SU-DHL-6 (cell line): ENCODE measurements at regions not wholly inside any gene's neighbourhood (a gene's known extent, or its start where the extent isn't known, plus 50 kb on each side); places are given as distances from the start of the nearest gene placed in this dataset.

ENCODE experiments used
- H2AFZ ChIP-seq: fragments of 200-600 bp; sonication (generic); 2 replicates; pipeline ENCODE4 v1.6.1; 2014; ENCODE audit warnings: low read depth, mild to moderate bottlenecking, moderate library complexity, mixed read lengths, antibody characterized with exemption, low read length; ENCODE audit not compliant: severe bottlenecking
- H3F3A ChIP-seq: fragments of 200-600 bp; shearing (Covaris generic); 2 replicates; pipeline ENCODE4 v1.6.0; 2016; ENCODE audit warnings: antibody characterized with exemption, mild to moderate bottlenecking; ENCODE audit not compliant: insufficient read depth
- H3K27ac ChIP-seq: fragments of 200-600 bp; sonication (generic); 2 replicates; pipeline ENCODE4 v1.5.1; 2016; ENCODE audit warnings: low read depth, mild to moderate bottlenecking, low read length, moderate library complexity, mixed read lengths
- H3K27me3 ChIP-seq: fragments of 200-600 bp; sonication (generic), shearing (Covaris generic); 2 replicates; pipeline ENCODE4 v1.6.0; 2014; ENCODE audit warnings: mild to moderate bottlenecking, low read length
- H3K36me3 ChIP-seq: fragments of 200-600 bp; sonication (generic); 2 replicates; pipeline ENCODE4 v1.6.1; 2014; ENCODE audit warnings: mild to moderate bottlenecking, low read length, mixed read lengths
- H3K4me2 ChIP-seq: fragments of 300-600, 200-600 bp; shearing (Covaris generic), sonication (generic); 2 replicates; pipeline ENCODE4 v1.6.0; 2014; ENCODE audit warnings: low read length, low read depth, mild to moderate bottlenecking; ENCODE audit not compliant: poor library complexity, severe bottlenecking
- H3K4me3 ChIP-seq: fragments of 200-600 bp; sonication (generic); 2 replicates; pipeline ENCODE4 v1.5.1; 2014; ENCODE audit warnings: antibody characterized with exemption, low read length, mild to moderate bottlenecking, mixed read lengths; ENCODE audit not compliant: insufficient read depth, poor library complexity, severe bottlenecking
- H3K79me2 ChIP-seq: fragments of 200-600 bp; sonication (generic); 2 replicates; pipeline ENCODE4 v1.6.1; 2014; ENCODE audit warnings: mild to moderate bottlenecking, low read length, moderate library complexity; ENCODE audit not compliant: insufficient read depth
- H3K9ac ChIP-seq: fragments of 200-600 bp; sonication (generic); 2 replicates; pipeline ENCODE4 v1.7.0; 2014; ENCODE audit warnings: mild to moderate bottlenecking, low read length
- H3K9me2 ChIP-seq: fragments of 200-600 bp; sonication (generic); replicated peaks from 2 replicates; pipeline ENCODE4 v1.6.1; 2014; ENCODE audit warnings: low read length; ENCODE audit not compliant: insufficient read depth
- H3K9me3 ChIP-seq: fragments of 200-600 bp; sonication (generic); 2 replicates; pipeline ENCODE4 v1.6.1; 2014; ENCODE audit warnings: low read length, mixed read lengths; ENCODE audit not compliant: insufficient read depth
- H4K20me1 ChIP-seq: fragments of 200-600 bp; sonication (generic); 2 replicates; pipeline ENCODE4 v1.6.1; 2014; ENCODE audit warnings: low read depth, mild to moderate bottlenecking, antibody characterized with exemption, low read length, moderate library complexity, mixed read lengths
- EZH2phosphoT487 ChIP-seq: fragments of 200-600 bp; sonication (generic), shearing (Covaris generic); conservative IDR thresholded peaks from 2 replicates; pipeline ENCODE4 v1.6.1; 2018; ENCODE audit warnings: mild to moderate bottlenecking, antibody characterized with exemption, low read length, moderate library complexity, mixed read lengths
- TF ChIP-seq, protein P1 (sequence below): fragments of 200-600 bp; sonication (generic); IDR thresholded peaks from one replicate; pipeline ENCODE4 v1.5.1; 2017; ENCODE audit warnings: antibody characterized with exemption, mild to moderate bottlenecking, low read length, moderate library complexity; ENCODE audit not compliant: insufficient read depth, poor library complexity, severe bottlenecking

DNA sequence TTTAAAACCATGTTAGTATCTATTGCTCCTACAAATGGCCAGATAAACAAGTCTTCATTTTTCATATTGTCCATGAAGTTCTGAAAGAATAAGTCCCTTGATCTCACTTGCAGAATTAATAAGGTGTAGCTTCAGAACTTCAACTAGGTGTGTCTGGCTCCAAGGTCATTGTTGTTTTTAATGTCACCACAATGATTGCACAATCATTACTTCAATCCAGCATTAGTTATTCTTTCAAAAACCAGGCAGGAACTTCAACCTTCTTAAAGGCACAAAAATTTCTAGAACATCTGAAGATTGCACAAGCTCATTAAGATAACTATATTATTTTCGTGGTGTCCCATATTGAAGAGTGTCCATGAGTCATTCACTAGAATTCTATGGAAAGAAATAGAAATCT is 1386.4 kb downstream of the CDH11 start:
- H4K20me1 ChIP-seq: no peaks in the 10 kb centered on the region
- no peaks in the 10 kb centered on the region for H3K9me3 ChIP-seq
- no peaks in the 10 kb centered on the region for H3K9me2 ChIP-seq
- TF ChIP-seq, protein P1, sequence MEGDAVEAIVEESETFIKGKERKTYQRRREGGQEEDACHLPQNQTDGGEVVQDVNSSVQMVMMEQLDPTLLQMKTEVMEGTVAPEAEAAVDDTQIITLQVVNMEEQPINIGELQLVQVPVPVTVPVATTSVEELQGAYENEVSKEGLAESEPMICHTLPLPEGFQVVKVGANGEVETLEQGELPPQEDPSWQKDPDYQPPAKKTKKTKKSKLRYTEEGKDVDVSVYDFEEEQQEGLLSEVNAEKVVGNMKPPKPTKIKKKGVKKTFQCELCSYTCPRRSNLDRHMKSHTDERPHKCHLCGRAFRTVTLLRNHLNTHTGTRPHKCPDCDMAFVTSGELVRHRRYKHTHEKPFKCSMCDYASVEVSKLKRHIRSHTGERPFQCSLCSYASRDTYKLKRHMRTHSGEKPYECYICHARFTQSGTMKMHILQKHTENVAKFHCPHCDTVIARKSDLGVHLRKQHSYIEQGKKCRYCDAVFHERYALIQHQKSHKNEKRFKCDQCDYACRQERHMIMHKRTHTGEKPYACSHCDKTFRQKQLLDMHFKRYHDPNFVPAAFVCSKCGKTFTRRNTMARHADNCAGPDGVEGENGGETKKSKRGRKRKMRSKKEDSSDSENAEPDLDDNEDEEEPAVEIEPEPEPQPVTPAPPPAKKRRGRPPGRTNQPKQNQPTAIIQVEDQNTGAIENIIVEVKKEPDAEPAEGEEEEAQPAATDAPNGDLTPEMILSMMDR: no peak
- TF ChIP-seq EZH2phosphoT487: no peak
- no peak overlapping the region for H2AFZ ChIP-seq
- H3F3A ChIP-seq: no peaks in the 10 kb centered on the region
- H3K27ac ChIP-seq: no peak overlapping the region
- no peak overlapping the region for H3K4me2 ChIP-seq
- H3K4me3 ChIP-seq: no peak overlapping the region
- no peak overlapping the region for H3K9ac ChIP-seq
- no peaks in the 10 kb centered on the region for H3K27me3 ChIP-seq
- H3K79me2 ChIP-seq: no peaks in the 10 kb centered on the region
- no peaks in the 10 kb centered on the region for H3K36me3 ChIP-seq

DNA sequence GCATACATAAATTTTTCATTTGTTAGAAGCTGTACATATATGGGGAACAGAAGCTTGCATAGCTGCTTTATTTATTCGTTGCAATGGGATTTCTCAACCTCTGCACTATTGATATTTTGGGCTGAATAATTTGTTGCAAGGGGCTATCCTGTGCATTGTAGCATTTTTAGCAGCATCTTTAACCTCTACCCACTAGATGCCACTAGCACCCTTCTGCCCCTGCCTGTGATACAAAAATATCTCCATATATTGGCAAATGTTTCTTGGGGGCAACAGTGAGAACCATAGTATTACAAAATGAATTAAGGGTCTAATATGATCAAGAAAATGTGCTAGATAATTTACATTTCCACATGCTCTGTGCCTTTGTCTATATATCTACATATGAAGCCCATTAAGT is 1401.0 kb downstream of the CDH11 start:
- no peak overlapping the region for H3K4me3 ChIP-seq
- no peaks in the 10 kb centered on the region for H4K20me1 ChIP-seq
- no peak overlapping the region for H3K4me2 ChIP-seq
- no peaks in the 10 kb centered on the region for H3K79me2 ChIP-seq
- no peak overlapping the region for H3K27ac ChIP-seq
- H3K9me2 ChIP-seq: no peaks in the 10 kb centered on the region
- H3F3A ChIP-seq: no peaks in the 10 kb centered on the region
- no peaks in the 10 kb centered on the region for H3K27me3 ChIP-seq
- no peak overlapping the region for H2AFZ ChIP-seq
- no peak overlapping the region for H3K9ac ChIP-seq
- no peaks in the 10 kb centered on the region for H3K9me3 ChIP-seq
- no peaks in the 10 kb centered on the region for H3K36me3 ChIP-seq
- TF ChIP-seq, protein P1: no peak
- TF ChIP-seq EZH2phosphoT487: no peak

DNA sequence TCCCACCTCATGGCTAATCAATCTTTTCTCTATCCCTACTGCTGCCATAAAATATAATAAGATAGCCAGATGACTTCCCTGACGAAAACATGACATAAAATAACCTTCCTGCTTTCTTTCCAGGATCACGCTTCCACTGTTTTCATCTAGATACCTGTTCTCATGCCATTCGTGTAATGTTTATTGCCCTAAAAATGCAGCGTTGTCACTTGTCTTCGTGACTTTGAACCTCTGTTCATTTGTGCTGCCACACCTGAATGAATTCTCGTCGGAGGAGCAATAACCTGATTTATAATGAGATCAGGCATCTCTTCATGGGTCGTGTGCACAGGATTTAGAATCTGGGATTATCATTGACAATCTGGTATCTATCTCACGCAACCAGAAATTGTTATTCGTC is 1401.9 kb downstream of the CDH11 start:
- TF ChIP-seq, protein P1: no peak
- no peak for TF ChIP-seq EZH2phosphoT487
- no peaks in the 10 kb centered on the region for H3K36me3 ChIP-seq
- H3K9me2 ChIP-seq: no peaks in the 10 kb centered on the region
- H4K20me1 ChIP-seq: no peaks in the 10 kb centered on the region
- H3K4me3 ChIP-seq: no peak overlapping the region
- H3K9ac ChIP-seq: no peak overlapping the region
- no peak overlapping the region for H2AFZ ChIP-seq
- no peaks in the 10 kb centered on the region for H3K9me3 ChIP-seq
- no peaks in the 10 kb centered on the region for H3K79me2 ChIP-seq
- no peak overlapping the region for H3K4me2 ChIP-seq
- H3K27me3 ChIP-seq: no peaks in the 10 kb centered on the region
- no peaks in the 10 kb centered on the region for H3F3A ChIP-seq
- H3K27ac ChIP-seq: no peak overlapping the region
